Neural progenitor cell (in vitro differentiated cells): ENCODE measurements at regions not wholly inside any gene's neighbourhood (a gene's known extent, or its start where the extent isn't known, plus 50 kb on each side); places are given as distances from the start of the nearest gene placed in this dataset.

Experiments
- DNase-seq: peaks from one replicate; pipeline ENCODE4 v3.0.0-alpha.2; 2016; ENCODE audit warnings: low spot score
- H2AFZ ChIP-seq: fragments of 200-600 bp; sonication (generic); replicated peaks from 2 replicates; pipeline ENCODE4 v1.6.1; 2016; ENCODE audit warnings: antibody characterized with exemption
- H3F3A ChIP-seq: fragments of 200-600 bp; sonication (generic); 2 replicates; pipeline ENCODE4 v1.6.1; 2016; ENCODE audit warnings: antibody characterized with exemption, low read depth
- H3K27ac ChIP-seq: fragments of 200-600 bp; sonication (generic); 2 replicates; pipeline ENCODE4 v1.5.1; 2016; ENCODE audit warnings: mild to moderate bottlenecking
- H3K27me3 ChIP-seq: fragments of 200-600 bp; sonication (generic); 2 replicates; pipeline ENCODE4 v1.6.1; 2016; ENCODE audit warnings: mild to moderate bottlenecking, moderate library complexity
- H3K36me3 ChIP-seq: fragments of 200-600 bp; sonication (generic); 2 replicates; pipeline ENCODE4 v1.5.1; 2016
- H3K4me1 ChIP-seq: fragments of 200-600 bp; sonication (generic); 2 replicates; pipeline ENCODE4 v1.6.1; 2016; ENCODE audit warnings: mixed run types
- H3K4me2 ChIP-seq: fragments of 200-600 bp; sonication (generic); 2 replicates; pipeline ENCODE4 v1.6.1; 2016
- H3K4me3 ChIP-seq: fragments of 200-600 bp; sonication (generic); 2 replicates; pipeline ENCODE4 v1.5.1; 2016
- H3K79me2 ChIP-seq: fragments of 200-600 bp; sonication (generic); 2 replicates; pipeline ENCODE4 v1.6.1; 2016; ENCODE audit warnings: low read depth
- H3K9ac ChIP-seq: fragments of 200-600 bp; sonication (generic); 2 replicates; pipeline ENCODE4 v1.6.1; 2016
- H3K9me3 ChIP-seq: fragments of 200-600 bp; sonication (generic); 2 replicates; pipeline ENCODE4 v1.5.1; 2016; ENCODE audit warnings: low read depth
- H4K20me1 ChIP-seq: fragments of 200-600 bp; sonication (generic); 2 replicates; pipeline ENCODE4 v1.6.1; 2016; ENCODE audit warnings: low read depth
- H3K27ac Mint-ChIP-seq: 3 replicates; pipeline ENCODE4 v1.8.0; 2021; ENCODE audit warnings: mixed read lengths
- H3K27me3 Mint-ChIP-seq: 2 replicates; pipeline ENCODE4 v1.8.0; 2022; ENCODE audit warnings: low read depth, mild to moderate bottlenecking, inconsistent platforms, moderate library complexity, mixed read lengths; ENCODE audit not compliant: insufficient read depth
- H3K36me3 Mint-ChIP-seq: 3 replicates; pipeline ENCODE4 v1.8.0; 2021; ENCODE audit warnings: mixed read lengths
- H3K4me1 Mint-ChIP-seq: 3 replicates; pipeline ENCODE4 v1.8.0; 2021; ENCODE audit warnings: mixed read lengths
- H3K4me3 Mint-ChIP-seq: 3 replicates; pipeline ENCODE4 v1.8.0; 2021; ENCODE audit warnings: mild to moderate bottlenecking, moderate library complexity, mixed read lengths
- H3K9me3 Mint-ChIP-seq: 3 replicates; pipeline ENCODE4 v1.8.0; 2020; ENCODE audit warnings: mixed read lengths
- CTCF ChIP-seq: fragments of 200-600 bp; sonication (generic); IDR thresholded peaks from 2 replicates; pipeline ENCODE4 v1.5.1; 2017; ENCODE audit warnings: antibody characterized with exemption, mild to moderate bottlenecking
- EZH2 ChIP-seq: fragments of 200-600 bp; sonication (generic); IDR thresholded peaks from 2 replicates; pipeline ENCODE4 v1.6.1; 2017; ENCODE audit warnings: antibody characterized with exemption, mild to moderate bottlenecking, moderate library complexity
- EZH2phosphoT487 ChIP-seq: fragments of 200-600 bp; sonication (generic); IDR thresholded peaks from 2 replicates; pipeline ENCODE4 v1.6.1; 2017; ENCODE audit warnings: antibody characterized with exemption

- Mint-ChIP-seq H3K4me3 (no peak overlapping the region), H3K9me3 (no peaks in the 10 kb centered on the region)
- TF ChIP-seq CTCF: no peak
- no peak for TF ChIP-seq EZH2phosphoT487
- no peak for TF ChIP-seq EZH2
Observed at GRCh38 chr1:81387446-81387845, 413.3 kb upstream of the ADGRL2 start.

GRCh38 chr1:81382561-81382960 lies 418.2 kb upstream of the ADGRL2 start:
- peaks cover 2% of the 10 kb centered on the region for H3K27me3 Mint-ChIP-seq
- peak overlapping the region; percentile 77 for H2AFZ ChIP-seq
- no peak overlapping the region for H3K9ac ChIP-seq
- peaks cover 2% of the 10 kb centered on the region for H3K36me3 Mint-ChIP-seq
- H3K9me3 Mint-ChIP-seq: no peaks in the 10 kb centered on the region
- no peaks in the 10 kb centered on the region for H3F3A ChIP-seq
- H3K4me3 ChIP-seq: no peak overlapping the region
- peak overlapping the region; percentile 67 for H3K27ac Mint-ChIP-seq
- no peaks in the 10 kb centered on the region for H3K9me3 ChIP-seq
- peaks cover 15% of the 10 kb centered on the region for H3K4me1 ChIP-seq
- no peak for DNase-seq
- no peak overlapping the region for H3K4me2 ChIP-seq
- TF ChIP-seq CTCF (no peak), EZH2phosphoT487 (no peak), EZH2 (no peak)
- no peaks in the 10 kb centered on the region for H3K36me3 ChIP-seq
- no peaks in the 10 kb centered on the region for H3K27me3 ChIP-seq
- peaks cover 33% of the 10 kb centered on the region for H3K4me1 Mint-ChIP-seq
- H4K20me1 ChIP-seq: no peaks in the 10 kb centered on the region
- H3K27ac ChIP-seq: no peak overlapping the region
- H3K4me3 Mint-ChIP-seq: no peak overlapping the region
- H3K79me2 ChIP-seq: no peaks in the 10 kb centered on the region

More at GRCh38 chr1:81387446-81387845, 413.3 kb upstream of the ADGRL2 start:
- H3K27ac ChIP-seq: no peak overlapping the region
- H3K79me2 ChIP-seq: no peaks in the 10 kb centered on the region
- peaks cover 5% of the 10 kb centered on the region for H3K4me1 ChIP-seq
- H2AFZ ChIP-seq: no peak overlapping the region
- Mint-ChIP-seq H3K27ac (no peak overlapping the region), H3K27me3 (no peaks in the 10 kb centered on the region), H3K4me1 (peaks cover 10% of the 10 kb centered on the region), H3K36me3 (no peaks in the 10 kb centered on the region)
- DNase-seq: no peak
- no peaks in the 10 kb centered on the region for H3F3A ChIP-seq
- H3K9ac ChIP-seq: no peak overlapping the region
- H3K4me3 ChIP-seq: no peak overlapping the region
- H3K4me2 ChIP-seq: no peak overlapping the region
- H4K20me1 ChIP-seq: no peaks in the 10 kb centered on the region
- H3K9me3 ChIP-seq: no peaks in the 10 kb centered on the region
- H3K27me3 ChIP-seq: no peaks in the 10 kb centered on the region
- H3K36me3 ChIP-seq: no peaks in the 10 kb centered on the region

GRCh38 chr1:81381881-81382280 lies 418.9 kb upstream of the ADGRL2 start:
- H3K27me3 Mint-ChIP-seq: peaks cover 2% of the 10 kb centered on the region
- no peaks in the 10 kb centered on the region for H4K20me1 ChIP-seq
- H3K4me3 Mint-ChIP-seq: no peak overlapping the region
- H3K9me3 ChIP-seq: no peaks in the 10 kb centered on the region
- no peak for TF ChIP-seq CTCF
- no peak for TF ChIP-seq EZH2
- TF ChIP-seq EZH2phosphoT487: no peak
- H3F3A ChIP-seq: no peaks in the 10 kb centered on the region
- H3K79me2 ChIP-seq: no peaks in the 10 kb centered on the region
- peaks cover 33% of the 10 kb centered on the region for H3K4me1 Mint-ChIP-seq
- no peaks in the 10 kb centered on the region for H3K36me3 ChIP-seq
- peaks cover 15% of the 10 kb centered on the region for H3K4me1 ChIP-seq
- no peak overlapping the region for H3K4me2 ChIP-seq
- H3K27ac Mint-ChIP-seq: peak overlapping the region; percentile 42
- H3K4me3 ChIP-seq: no peak overlapping the region
- H2AFZ ChIP-seq: no peak overlapping the region
- no peaks in the 10 kb centered on the region for H3K27me3 ChIP-seq
- H3K36me3 Mint-ChIP-seq: peaks cover 3% of the 10 kb centered on the region
- DNase-seq: no peak
- no peak overlapping the region for H3K27ac ChIP-seq
- H3K9me3 Mint-ChIP-seq: no peaks in the 10 kb centered on the region
- no peak overlapping the region for H3K9ac ChIP-seq

- no peaks in the 10 kb centered on the region for H3K9me3 ChIP-seq
- Mint-ChIP-seq H3K27me3 (peaks cover 2% of the 10 kb centered on the region), H3K27ac (no peak overlapping the region), H3K4me3 (no peak overlapping the region), H3K9me3 (no peaks in the 10 kb centered on the region), H3K4me1 (peaks cover 31% of the 10 kb centered on the region), H3K36me3 (peaks cover 3% of the 10 kb centered on the region)
- H3K27ac ChIP-seq: no peak overlapping the region
- no peaks in the 10 kb centered on the region for H3F3A ChIP-seq
- no peak overlapping the region for H3K4me3 ChIP-seq
- H3K4me1 ChIP-seq: peaks cover 15% of the 10 kb centered on the region
- H2AFZ ChIP-seq: no peak overlapping the region
- H3K4me2 ChIP-seq: no peak overlapping the region
- no peak for DNase-seq
- no peaks in the 10 kb centered on the region for H3K79me2 ChIP-seq
- TF ChIP-seq EZH2 (no peak), CTCF (no peak), EZH2phosphoT487 (no peak)
- H4K20me1 ChIP-seq: no peaks in the 10 kb centered on the region
- H3K36me3 ChIP-seq: no peaks in the 10 kb centered on the region
- H3K9ac ChIP-seq: no peak overlapping the region
- H3K27me3 ChIP-seq: no peaks in the 10 kb centered on the region
Observed at GRCh38 chr1:81380436-81380835, 420.3 kb upstream of the ADGRL2 start.
